ENCODE measurements at regions not wholly inside any gene's neighbourhood (a gene's known extent, or its start where the extent isn't known, plus 50 kb on each side); places are given as distances from the start of the nearest gene placed in this dataset.

- no peak for TF ChIP-seq CTCF (IDR thresholded peaks at IDR 0.05)
- intact Hi-C loops (cut with DNase I): no loop called here
- ATAC-seq (no peak), DNase-seq (no peak)
- H3K4me3 ChIP-seq: no peak overlapping the region
- H3K36me3 ChIP-seq: no peaks in the 10 kb centered on the region
- no peaks in the 10 kb centered on the region for H3K9me3 ChIP-seq
- H3K27me3 ChIP-seq: no peaks in the 10 kb centered on the region
- H3K4me1 ChIP-seq: no peaks in the 10 kb centered on the region
- H3K27ac ChIP-seq: no peak overlapping the region
Observed at GRCh38 chr5:87853541-87853940, 415.1 kb downstream of the TMEM161B start.

GRCh38 chr5:87851603-87852002 lies 417.0 kb downstream of the TMEM161B start:
- no peaks in the 10 kb centered on the region for H3K4me1 ChIP-seq
- no peaks in the 10 kb centered on the region for H3K9me3 ChIP-seq
- no peak for DNase-seq
- intact Hi-C loops (cut with DNase I): no loop called here
- TF ChIP-seq CTCF (IDR thresholded peaks at IDR 0.05): no peak
- no peaks in the 10 kb centered on the region for H3K36me3 ChIP-seq
- no peak overlapping the region for H3K27ac ChIP-seq
- no peaks in the 10 kb centered on the region for H3K27me3 ChIP-seq
- H3K4me3 ChIP-seq: no peak overlapping the region
- ATAC-seq: no peak

- ATAC-seq: no peak
- Histone ChIP-seq H3K36me3 (no peaks in the 10 kb centered on the region), H3K4me1 (no peaks in the 10 kb centered on the region), H3K9me3 (no peaks in the 10 kb centered on the region), H3K27ac (no peak overlapping the region), H3K27me3 (no peaks in the 10 kb centered on the region), H3K4me3 (no peak overlapping the region)
- TF ChIP-seq CTCF (IDR thresholded peaks at IDR 0.05): no peak
- intact Hi-C loops (cut with DNase I): no loop called here
- DNase-seq: no peak
Observed at GRCh38 chr5:87850843-87851242, 417.8 kb downstream of the TMEM161B start.

GRCh38 chr5:87845734-87846133 lies 422.9 kb downstream of the TMEM161B start:
- Histone ChIP-seq H3K27ac (no peak overlapping the region), H3K9me3 (peaks cover 0 to 12% of the 10 kb centered on the region in 2 donors), H3K36me3 (no peaks in the 10 kb centered on the region), H3K4me3 (no peak overlapping the region), H3K4me1 (no peaks in the 10 kb centered on the region), H3K27me3 (no peaks in the 10 kb centered on the region)
- ATAC-seq (no peak), DNase-seq (no peak)
- intact Hi-C loops (cut with DNase I): no loop called here
- TF ChIP-seq CTCF (IDR thresholded peaks at IDR 0.05): no peak

GRCh38 chr5:87844866-87845265 lies 423.8 kb downstream of the TMEM161B start:
- no peaks in the 10 kb centered on the region for H3K4me1 ChIP-seq
- no peaks in the 10 kb centered on the region for H3K36me3 ChIP-seq
- ATAC-seq (no peak), DNase-seq (no peak)
- no peak overlapping the region for H3K27ac ChIP-seq
- intact Hi-C loops (cut with DNase I): no loop called here
- H3K27me3 ChIP-seq: no peaks in the 10 kb centered on the region
- H3K4me3 ChIP-seq: no peak overlapping the region
- no peak for TF ChIP-seq CTCF (IDR thresholded peaks at IDR 0.05)
- H3K9me3 ChIP-seq: peaks cover 0 to 21% of the 10 kb centered on the region in 2 donors

All from left lung (tissue), 4 donors.